Rectal smooth muscle tissue (tissue), 1 donor: ENCODE measurements at regions not wholly inside any gene's neighbourhood (a gene's known extent, or its start where the extent isn't known, plus 50 kb on each side); places are given as distances from the start of the nearest gene placed in this dataset.
"Not testable (repeated sequence)": the region's sequence is repeated elsewhere in the genome, so short reads cannot be mapped to it uniquely, and the experiment has no call there.

Experiments
- H3K27ac ChIP-seq: one replicate; pipeline ENCODE4 v1.7.0; 2013; ENCODE audit warnings: low read depth, low read length, inconsistent platforms
- H3K27me3 ChIP-seq: one replicate; pipeline ENCODE4 v1.7.0; 2013; ENCODE audit warnings: low read length; ENCODE audit not compliant: control insufficient read depth, insufficient read depth
- H3K36me3 ChIP-seq: one replicate; pipeline ENCODE4 v1.7.0; 2013; ENCODE audit warnings: low read length; ENCODE audit not compliant: control insufficient read depth, insufficient read depth
- H3K4me1 ChIP-seq: one replicate; pipeline ENCODE4 v1.7.0; 2013; ENCODE audit warnings: low read length; ENCODE audit not compliant: control insufficient read depth, insufficient read depth
- H3K4me3 ChIP-seq: one replicate; pipeline ENCODE4 v1.7.0; 2013; ENCODE audit warnings: low read length
- H3K9ac ChIP-seq: one replicate; pipeline ENCODE4 v1.7.0; 2013; ENCODE audit warnings: low read length

DNA sequence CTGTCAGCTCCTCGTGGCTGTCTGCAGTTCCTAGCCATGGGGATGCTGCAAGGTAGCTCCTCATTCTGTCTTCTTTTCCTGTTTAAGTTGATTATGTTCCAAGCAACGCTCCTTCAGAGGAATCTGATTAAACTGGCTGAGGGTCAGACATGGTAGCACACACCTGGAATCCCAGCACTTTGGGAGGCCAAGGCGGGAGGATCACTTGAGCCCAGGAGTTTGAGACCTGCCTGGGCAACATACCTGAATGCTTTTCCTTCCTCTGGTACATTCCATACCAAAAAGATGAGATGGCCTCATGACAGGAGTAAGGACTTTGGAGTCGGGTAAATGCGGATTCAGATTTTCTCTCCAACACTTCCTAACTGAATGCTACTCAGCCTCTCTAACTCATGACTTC lies 246.8 kb upstream of the JARID2 start:
- no peaks in the 10 kb centered on the region for H3K4me1 ChIP-seq
- no peak overlapping the region for H3K27ac ChIP-seq
- no peaks in the 10 kb centered on the region for H3K36me3 ChIP-seq
- H3K4me3 ChIP-seq, result no peak overlapping the region
- no peak overlapping the region for H3K9ac ChIP-seq
- H3K27me3 ChIP-seq, result no peaks in the 10 kb centered on the region

DNA sequence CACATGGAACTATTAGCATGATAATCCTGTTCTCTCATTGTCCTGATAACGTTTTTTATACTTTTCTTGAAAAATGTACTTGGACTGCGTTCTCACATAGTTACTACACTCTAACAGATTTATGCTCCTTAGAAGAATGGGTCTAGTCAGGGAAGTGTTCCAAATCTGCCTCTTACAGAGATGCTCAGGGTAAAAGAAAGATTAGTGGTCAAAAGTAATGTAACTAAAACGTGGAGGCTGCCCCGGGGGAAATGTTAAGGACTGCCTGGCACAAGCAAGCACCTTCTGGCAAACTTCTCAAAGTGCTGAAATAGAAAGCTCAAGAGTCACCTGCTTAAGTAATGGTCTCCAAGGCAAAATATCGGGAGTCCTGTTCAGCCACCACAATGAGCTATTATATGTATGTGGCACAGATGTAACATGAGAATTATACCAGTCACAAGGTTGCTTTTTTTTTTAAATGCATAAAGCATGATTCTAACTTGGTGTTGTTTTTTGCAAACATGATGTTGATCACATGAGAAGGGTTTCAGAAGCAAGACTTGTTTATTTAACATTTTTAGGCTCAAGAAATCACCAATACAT lies 244.5 kb upstream of the JARID2 start:
- no peak overlapping the region for H3K27ac ChIP-seq
- H3K4me1 ChIP-seq, result no peaks in the 10 kb centered on the region
- no peak overlapping the region for H3K4me3 ChIP-seq
- no peaks in the 10 kb centered on the region for H3K36me3 ChIP-seq
- H3K27me3 ChIP-seq, result no peaks in the 10 kb centered on the region
- no peak overlapping the region for H3K9ac ChIP-seq

DNA sequence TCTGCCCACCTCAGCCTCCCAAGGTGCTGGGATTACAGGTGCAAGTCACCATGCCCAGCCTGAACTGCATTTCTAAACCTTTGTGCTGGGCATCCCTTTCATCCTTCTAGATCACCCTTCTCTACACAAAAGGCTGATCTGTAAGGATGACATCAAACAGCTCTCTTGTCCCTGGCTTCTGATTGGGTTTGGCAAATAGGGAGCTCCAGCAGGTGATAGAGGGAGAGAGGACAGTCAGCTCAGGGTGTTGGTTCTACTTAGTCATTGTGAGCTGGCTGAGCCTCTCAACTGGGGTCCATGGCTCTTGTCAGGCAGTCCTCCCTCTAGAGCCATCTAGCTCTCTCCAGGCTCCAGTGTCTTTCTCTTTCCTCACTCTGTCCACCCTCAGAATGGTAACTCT lies 237.6 kb upstream of the JARID2 start:
- H3K9ac ChIP-seq, result no peak overlapping the region
- no peaks in the 10 kb centered on the region for H3K27me3 ChIP-seq
- H3K36me3 ChIP-seq, result no peaks in the 10 kb centered on the region
- H3K27ac ChIP-seq, result no peak overlapping the region
- H3K4me3 ChIP-seq, result no peak overlapping the region
- no peaks in the 10 kb centered on the region for H3K4me1 ChIP-seq

DNA sequence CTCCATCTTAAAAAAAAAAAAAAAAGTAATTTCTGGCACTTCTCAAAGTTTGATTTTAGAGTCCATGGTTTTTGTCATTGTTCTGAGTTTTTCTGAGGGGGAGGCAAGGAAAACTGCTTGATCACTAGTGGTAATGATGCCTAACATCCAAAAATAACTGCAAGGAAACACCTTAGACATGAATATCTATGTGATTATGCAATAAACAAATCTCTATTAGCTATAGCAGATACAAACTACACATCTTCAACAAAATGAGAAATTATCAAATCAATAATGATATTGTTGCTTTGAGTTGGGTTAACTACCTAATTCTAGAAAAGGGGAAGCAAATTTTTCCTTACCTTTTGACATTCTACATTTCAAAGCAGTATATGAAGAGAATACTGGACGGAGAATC lies 230.9 kb upstream of the JARID2 start:
- Histone ChIP-seq H3K27ac (no peak overlapping the region), H3K4me3 (no peak overlapping the region), H3K27me3 (no peaks in the 10 kb centered on the region), H3K4me1 (no peaks in the 10 kb centered on the region), H3K36me3 (no peaks in the 10 kb centered on the region), H3K9ac (no peak overlapping the region)

DNA sequence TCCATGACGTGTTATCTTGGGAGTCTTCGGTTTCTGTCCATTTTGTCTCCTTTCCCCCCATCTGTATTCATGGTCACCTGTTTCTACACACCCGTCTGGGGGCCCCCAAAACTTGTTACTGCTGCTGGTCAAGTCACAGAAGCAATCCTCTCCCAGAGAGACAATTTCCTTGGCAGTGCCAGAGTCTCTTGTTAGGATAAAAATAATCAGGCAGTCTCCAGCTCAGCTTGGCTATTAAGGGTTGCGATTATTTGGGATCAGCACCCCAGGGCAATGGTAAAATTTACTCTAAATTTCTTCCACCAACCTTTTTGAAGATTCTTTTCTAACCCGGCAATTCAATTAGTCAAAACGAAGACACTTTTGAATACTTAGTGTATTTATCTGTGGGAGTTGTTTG lies 229.1 kb upstream of the JARID2 start:
- Histone ChIP-seq H3K4me3 (no peak overlapping the region), H3K27ac (no peak overlapping the region), H3K36me3 (no peaks in the 10 kb centered on the region), H3K9ac (no peak overlapping the region), H3K4me1 (no peaks in the 10 kb centered on the region), H3K27me3 (no peaks in the 10 kb centered on the region)

DNA sequence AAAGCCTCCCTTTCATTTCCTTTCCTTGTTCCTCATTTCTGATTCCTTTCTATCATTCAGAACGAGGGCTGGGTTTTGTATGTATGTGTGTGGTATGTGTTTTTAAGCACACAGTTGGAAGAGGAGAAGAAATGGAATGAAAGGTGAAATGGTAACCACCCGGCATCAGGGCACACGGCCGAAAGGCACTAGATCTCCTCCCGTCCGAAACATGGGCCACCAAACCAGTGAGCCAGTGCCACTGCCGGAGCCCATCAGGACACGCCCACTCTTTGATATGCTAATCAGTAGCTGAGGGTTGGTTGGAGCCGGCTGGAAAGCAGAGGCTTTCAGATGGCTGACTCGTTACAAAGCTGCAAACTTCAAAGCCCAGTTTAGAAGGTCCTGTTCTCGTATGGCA lies 228.6 kb upstream of the JARID2 start:
- H3K4me3 ChIP-seq, result no peak overlapping the region
- no peaks in the 10 kb centered on the region for H3K36me3 ChIP-seq
- H3K4me1 ChIP-seq, result no peaks in the 10 kb centered on the region
- H3K27me3 ChIP-seq, result no peaks in the 10 kb centered on the region
- H3K9ac ChIP-seq, result no peak overlapping the region
- no peak overlapping the region for H3K27ac ChIP-seq

DNA sequence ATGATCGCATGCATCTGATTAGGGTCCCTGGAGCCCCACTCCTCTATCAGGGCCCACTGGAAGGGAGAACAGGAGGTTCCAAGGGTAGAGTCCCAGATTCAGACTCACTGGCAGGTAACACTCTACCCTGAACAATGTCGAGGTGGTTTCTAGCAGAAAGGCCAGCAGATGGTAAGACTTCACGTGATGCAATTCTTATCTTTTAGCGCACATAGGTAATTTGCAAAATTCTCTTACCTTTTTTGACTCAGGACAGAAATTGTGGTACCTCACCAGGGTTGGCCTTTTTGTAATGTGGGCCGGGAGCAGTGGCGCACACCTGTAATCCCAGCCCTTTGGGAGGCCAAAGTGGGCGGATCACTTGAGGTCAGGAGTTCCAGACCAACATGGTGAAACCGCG lies 228.1 kb upstream of the JARID2 start:
- H3K4me1 ChIP-seq, result no peaks in the 10 kb centered on the region
- no peak overlapping the region for H3K9ac ChIP-seq
- H3K27me3 ChIP-seq, result no peaks in the 10 kb centered on the region
- H3K36me3 ChIP-seq, result no peaks in the 10 kb centered on the region
- H3K27ac ChIP-seq, result no peak overlapping the region
- no peak overlapping the region for H3K4me3 ChIP-seq

DNA sequence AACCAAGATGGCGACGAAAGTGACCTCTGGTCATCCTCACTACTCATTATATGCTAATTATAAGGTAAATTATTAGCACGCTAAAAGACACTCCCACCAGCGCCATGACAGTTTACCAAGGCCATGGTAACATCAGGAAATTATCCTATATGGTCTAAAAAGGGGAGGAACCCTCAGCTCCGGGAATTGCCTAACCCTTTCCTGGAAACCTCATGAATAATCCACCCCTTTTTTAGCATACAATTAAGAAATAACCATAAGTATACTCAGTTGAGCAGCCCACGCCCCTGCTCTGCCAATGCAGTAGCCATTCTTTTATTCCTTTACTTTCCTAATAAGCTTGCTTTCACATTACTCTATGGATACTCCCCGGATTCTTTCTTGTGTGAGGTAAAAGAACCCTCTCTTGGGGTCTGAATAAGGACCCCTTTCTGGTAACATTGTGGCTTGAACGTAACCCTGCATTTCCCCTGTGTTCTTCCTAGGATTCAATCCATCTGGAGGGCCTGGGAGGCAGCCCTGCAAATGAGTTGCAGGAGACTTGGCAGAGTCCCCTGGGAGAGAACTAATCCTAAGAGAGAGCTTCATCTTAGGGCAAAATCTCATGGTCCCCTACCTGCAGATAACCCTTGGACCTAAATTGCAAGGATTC lies 225.6 kb upstream of the JARID2 start:
- H3K4me3 ChIP-seq, result no peak overlapping the region
- H3K27ac ChIP-seq, result no peak overlapping the region
- H3K36me3 ChIP-seq, result no peaks in the 10 kb centered on the region
- H3K4me1 ChIP-seq, result no peaks in the 10 kb centered on the region
- no peak overlapping the region for H3K9ac ChIP-seq
- H3K27me3 ChIP-seq, result no peaks in the 10 kb centered on the region

DNA sequence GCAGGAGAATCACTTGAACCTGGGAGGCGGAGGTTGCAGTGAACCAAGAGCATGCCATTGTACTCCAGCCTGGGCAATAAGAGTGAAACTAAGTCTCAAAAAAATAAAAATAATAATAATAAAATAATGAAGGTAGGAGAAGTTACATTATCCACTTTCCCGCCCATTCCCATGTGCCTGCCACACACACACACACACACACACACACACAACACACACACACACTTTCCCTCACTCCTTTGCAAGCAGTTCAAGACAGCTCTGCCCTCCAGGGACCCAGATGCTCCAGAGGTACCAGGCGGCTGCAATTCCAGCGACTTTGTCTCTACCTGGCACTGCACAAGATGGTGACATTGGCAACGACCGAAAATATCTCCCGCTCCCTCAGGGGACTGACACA lies 224.8 kb upstream of the JARID2 start:
- no peak overlapping the region for H3K27ac ChIP-seq
- no peaks in the 10 kb centered on the region for H3K27me3 ChIP-seq
- H3K4me3 ChIP-seq, result no peak overlapping the region
- no peaks in the 10 kb centered on the region for H3K4me1 ChIP-seq
- H3K36me3 ChIP-seq, result no peaks in the 10 kb centered on the region
- H3K9ac ChIP-seq, result no peak overlapping the region

DNA sequence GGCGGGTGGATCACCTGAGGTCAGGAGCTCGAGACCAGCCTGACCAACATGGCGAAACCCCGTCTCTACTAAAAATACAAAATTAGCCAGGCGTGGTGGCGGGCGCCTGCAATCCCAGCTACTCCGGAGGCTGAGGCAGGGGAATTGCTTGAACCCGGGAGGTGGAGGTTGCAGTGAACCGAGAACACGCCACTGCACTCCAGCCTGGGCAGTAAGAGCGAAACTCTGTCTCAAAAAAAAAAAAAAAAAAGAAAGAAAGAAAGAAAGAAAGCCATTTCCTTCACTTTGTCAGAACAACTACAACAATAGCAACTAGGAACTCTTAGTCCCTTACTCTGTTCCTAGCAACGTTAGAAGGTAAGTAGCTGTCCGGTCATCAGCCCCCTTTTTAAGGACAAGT lies 222.9 kb upstream of the JARID2 start:
- H3K4me3 ChIP-seq, H3K36me3 ChIP-seq, H3K4me1 ChIP-seq, H3K9ac ChIP-seq, H3K27me3 ChIP-seq, H3K27ac ChIP-seq: not testable (repeated sequence)

DNA sequence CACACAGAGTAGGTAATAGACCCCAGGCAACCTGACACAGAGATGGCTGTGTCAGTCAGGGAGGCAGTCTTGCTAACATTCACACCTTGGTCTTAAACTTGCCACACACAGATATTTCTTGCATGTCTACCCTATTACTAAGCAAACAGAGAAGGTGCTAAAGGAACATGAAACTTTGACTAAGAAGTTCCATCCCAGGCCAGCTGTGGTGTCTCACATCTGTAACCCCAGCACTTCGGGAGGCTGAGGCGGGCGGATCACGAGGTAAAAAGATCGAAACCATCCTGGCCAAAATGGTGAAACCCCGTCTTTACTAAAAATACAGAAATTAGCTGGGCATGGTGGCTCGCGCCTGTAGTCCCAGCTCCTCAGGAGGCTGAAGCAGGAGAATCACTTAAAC lies 222.4 kb upstream of the JARID2 start:
- H3K9ac ChIP-seq, result no peak overlapping the region
- H3K27me3 ChIP-seq, result no peaks in the 10 kb centered on the region
- H3K36me3 ChIP-seq, result no peaks in the 10 kb centered on the region
- H3K4me3 ChIP-seq, result no peak overlapping the region
- H3K27ac ChIP-seq, result no peak overlapping the region
- H3K4me1 ChIP-seq, result peaks cover 2% of the 10 kb centered on the region

DNA sequence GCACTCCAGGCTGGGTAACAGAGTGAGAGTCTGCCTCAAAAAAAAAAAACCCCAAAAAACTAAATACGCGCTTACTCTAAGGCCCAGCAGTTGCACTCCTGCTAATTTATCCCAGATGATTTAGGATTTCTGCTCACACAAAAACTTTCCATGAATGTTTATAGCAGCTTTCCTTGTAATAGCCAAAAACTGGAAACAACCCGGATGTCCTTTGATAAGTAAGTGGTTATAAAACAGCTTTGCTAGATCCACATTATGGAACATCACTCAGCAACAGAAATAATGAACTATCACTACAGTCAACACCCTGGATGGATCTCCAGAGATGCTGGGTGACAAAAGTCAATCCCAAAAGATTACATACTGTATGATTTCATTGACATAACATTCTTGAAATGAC lies 220.4 kb upstream of the JARID2 start:
- Histone ChIP-seq H3K27me3 (no peaks in the 10 kb centered on the region), H3K27ac (no peak overlapping the region), H3K36me3 (no peaks in the 10 kb centered on the region), H3K4me1 (peaks cover 2% of the 10 kb centered on the region), H3K4me3 (no peak overlapping the region), H3K9ac (no peak overlapping the region)

DNA sequence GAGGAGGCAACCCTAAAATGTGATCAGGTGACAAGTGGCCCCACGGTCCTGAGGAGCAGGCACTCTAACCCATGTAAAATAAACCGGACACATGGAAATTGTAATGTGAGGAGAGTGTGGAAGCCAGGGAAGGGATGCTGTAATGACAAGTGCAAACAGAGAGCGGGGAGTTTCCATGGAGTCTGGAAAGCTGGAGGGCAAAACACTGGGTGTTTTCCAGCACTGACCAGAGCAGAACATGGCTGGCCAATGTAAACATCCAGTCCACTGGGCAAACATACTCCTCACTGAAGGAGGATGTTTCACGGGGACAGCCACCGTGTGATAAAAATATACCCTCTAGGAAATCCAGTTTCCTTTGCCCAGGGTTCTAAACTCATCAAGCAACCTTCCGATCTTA lies 219.0 kb upstream of the JARID2 start:
- Histone ChIP-seq H3K9ac (no peak overlapping the region), H3K4me3 (no peak overlapping the region), H3K27me3 (no peaks in the 10 kb centered on the region), H3K27ac (no peak overlapping the region), H3K36me3 (no peaks in the 10 kb centered on the region), H3K4me1 (peaks cover 2% of the 10 kb centered on the region)
